ENCODE measurements at regions not wholly inside any gene's neighbourhood (a gene's known extent, or its start where the extent isn't known, plus 50 kb on each side); places are given as distances from the start of the nearest gene placed in this dataset.
"Not testable (repeated sequence)": the region's sequence is repeated elsewhere in the genome, so short reads cannot be mapped to it uniquely, and the experiment has no call there.

- TF ChIP-seq CTCF, POLR2A, EP300 (IDR thresholded peaks at IDR 0.05): not testable (repeated sequence)
Measured at GRCh38 chr22:22733006-22733405, 88.6 kb downstream of the GGTLC2 start.

Measured in ovary (tissue), 3 donors.